GM10248 (cell line): ENCODE measurements at regions not wholly inside any gene's neighbourhood (a gene's known extent, or its start where the extent isn't known, plus 50 kb on each side); places are given as distances from the start of the nearest gene placed in this dataset.

Source experiments
- CTCF ChIA-PET: fragments of 300-600 bp; sonication (Branson Sonifier 250); formaldehyde crosslinking; extraction: SDS; loops from one replicate; lab custom pipeline; 2021; ENCODE audit warnings: antibody characterized with exemption; lab: Yijun Ruan, JAX
- POLR2A ChIA-PET: fragments of 350-650 bp; sonication (Branson Sonifier 250); formaldehyde crosslinking; extraction: SDS; loops from one replicate; lab custom pipeline; 2020; ENCODE audit warnings: antibody characterized with exemption; lab: Yijun Ruan, JAX
- DNase-seq: peaks from one replicate; pipeline ENCODE4 v3.0.0; 2012; ENCODE audit errors: extremely low spot score
- TF ChIP-seq, protein P1 (sequence below): IDR thresholded peaks from 2 replicates; pipeline ENCODE4 v1.5.1; 2012; ENCODE audit warnings: mild to moderate bottlenecking, low read depth; ENCODE audit errors: extremely low read depth, missing control alignments, control extremely low read depth

DNA sequence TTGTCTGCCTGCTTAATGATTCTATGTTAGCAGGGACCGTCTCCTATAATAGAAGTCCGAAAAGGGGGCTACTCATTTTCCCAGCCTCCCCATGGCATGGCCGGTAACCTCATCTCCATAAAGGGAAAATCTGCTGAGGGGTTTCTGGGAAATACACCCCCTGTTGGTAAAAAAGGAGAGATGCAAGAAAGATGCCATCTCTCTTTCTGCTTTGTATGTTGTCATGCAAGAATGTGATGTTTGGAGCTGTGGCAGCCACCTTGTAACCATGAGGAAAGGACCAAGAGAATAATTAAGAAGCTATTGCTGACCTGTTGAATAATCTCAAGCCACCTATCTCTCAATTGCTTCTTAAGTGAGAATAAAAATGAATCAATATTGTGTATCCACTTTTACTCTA lies 94.8 kb upstream of the XYLT1 start:
- ChIA-PET CTCF (interaction anchor here (0.9 to 1.3 kb wide), 3 partner anchors 9 to 13 kb away, joined by 3 to 6 read pairs (median 4); no protein-coding TSS in a partner anchor), POLR2A (no interaction called here)
- TF ChIP-seq, protein P1, sequence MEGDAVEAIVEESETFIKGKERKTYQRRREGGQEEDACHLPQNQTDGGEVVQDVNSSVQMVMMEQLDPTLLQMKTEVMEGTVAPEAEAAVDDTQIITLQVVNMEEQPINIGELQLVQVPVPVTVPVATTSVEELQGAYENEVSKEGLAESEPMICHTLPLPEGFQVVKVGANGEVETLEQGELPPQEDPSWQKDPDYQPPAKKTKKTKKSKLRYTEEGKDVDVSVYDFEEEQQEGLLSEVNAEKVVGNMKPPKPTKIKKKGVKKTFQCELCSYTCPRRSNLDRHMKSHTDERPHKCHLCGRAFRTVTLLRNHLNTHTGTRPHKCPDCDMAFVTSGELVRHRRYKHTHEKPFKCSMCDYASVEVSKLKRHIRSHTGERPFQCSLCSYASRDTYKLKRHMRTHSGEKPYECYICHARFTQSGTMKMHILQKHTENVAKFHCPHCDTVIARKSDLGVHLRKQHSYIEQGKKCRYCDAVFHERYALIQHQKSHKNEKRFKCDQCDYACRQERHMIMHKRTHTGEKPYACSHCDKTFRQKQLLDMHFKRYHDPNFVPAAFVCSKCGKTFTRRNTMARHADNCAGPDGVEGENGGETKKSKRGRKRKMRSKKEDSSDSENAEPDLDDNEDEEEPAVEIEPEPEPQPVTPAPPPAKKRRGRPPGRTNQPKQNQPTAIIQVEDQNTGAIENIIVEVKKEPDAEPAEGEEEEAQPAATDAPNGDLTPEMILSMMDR, result no peak
- DNase-seq, result no peak

DNA sequence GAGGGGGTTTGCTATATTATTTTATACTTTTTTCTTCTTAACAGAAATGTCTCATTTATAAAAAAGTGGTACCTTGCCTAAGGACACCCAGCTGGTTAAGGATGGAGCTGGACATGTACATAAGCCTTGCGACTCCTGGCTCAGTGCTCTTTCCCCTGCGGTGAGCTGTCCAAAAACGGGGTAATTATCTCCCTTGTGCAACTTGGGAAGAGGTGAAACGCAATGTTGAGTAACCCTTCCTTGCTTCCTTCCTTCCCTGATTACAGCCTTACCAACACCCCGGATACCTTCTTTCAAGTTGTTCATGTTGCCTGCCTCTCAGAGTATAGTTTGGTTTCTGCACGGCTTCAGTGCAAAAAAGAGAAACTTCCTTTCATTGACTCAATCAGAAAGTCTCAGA lies 94.1 kb upstream of the XYLT1 start:
- no peak for DNase-seq
- CTCF ChIA-PET, result interaction anchor here (0.9 to 1.3 kb wide), 2 partner anchors 8 to 10 kb away, joined by 3 to 4 read pairs; no protein-coding TSS in a partner anchor
- TF ChIP-seq, protein P1, result no peak
- POLR2A ChIA-PET, result no interaction called here

DNA sequence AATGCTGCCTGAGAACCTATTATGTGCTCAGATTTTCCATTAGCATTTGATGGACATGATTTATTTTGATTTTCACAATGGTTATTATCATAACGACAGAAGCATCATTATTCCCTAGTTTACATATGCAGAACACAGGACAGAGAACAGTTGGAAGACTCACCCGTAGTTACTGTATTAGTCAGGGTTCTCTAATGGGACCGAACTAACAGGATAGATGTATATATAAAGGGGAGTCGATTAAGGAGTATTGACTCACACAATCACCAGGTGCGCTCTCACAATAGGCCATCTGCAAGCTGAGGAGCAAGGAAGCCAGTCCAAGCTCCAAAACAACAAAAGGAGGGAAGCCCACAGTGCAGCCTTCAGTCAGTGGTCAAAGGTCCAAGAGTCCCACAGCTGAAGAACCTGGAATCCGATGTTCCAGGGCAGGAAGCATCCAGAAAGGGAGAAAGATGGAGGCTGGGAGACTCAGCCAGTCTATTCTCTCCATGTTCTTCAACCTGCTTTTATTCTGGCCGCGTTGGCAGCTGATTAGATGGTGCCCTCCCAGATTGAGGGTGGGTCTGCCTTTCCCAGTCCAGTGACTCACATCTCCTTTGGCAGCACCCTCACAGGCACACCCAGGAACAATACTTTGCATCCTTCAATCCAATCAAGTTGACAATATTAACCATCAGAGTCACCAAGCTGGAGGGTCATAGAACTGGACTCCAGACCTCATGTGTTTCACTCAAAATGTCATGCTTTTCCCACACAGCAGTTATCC lies 92.7 kb upstream of the XYLT1 start:
- ChIA-PET CTCF (interaction anchor here (1.3 kb wide), 1 partner anchor 15 kb away, joined by 4 read pairs; no protein-coding TSS in a partner anchor), POLR2A (no interaction called here)
- DNase-seq, result no peak
- TF ChIP-seq, protein P1, result no peak

DNA sequence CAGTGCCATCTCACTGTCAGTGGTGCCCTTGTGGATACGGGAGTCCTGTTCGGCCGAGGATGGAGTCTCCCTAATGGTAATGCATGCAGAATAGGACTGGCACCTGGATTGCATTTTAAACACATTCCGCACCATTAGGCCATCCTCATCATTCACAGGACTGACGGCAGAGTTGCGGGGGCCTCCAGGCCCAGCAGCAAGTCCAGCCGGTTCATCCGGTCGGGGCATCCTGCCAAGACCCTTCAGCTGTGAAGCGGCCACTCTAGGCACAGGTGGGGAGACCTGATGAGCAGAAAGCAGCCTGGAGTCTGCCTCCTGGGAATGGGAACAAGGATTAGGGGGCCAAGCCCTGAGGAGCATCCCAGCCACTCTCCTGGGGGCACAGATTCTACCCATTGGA lies 90.3 kb upstream of the XYLT1 start:
- no peak for DNase-seq
- CTCF ChIA-PET, result interaction anchor here (1.0 to 7.4 kb wide), 2 partner anchors 15 to 18 kb away, joined by 3 to 59 read pairs; no protein-coding TSS in a partner anchor
- POLR2A ChIA-PET, result no interaction called here
- TF ChIP-seq, protein P1, result no peak

DNA sequence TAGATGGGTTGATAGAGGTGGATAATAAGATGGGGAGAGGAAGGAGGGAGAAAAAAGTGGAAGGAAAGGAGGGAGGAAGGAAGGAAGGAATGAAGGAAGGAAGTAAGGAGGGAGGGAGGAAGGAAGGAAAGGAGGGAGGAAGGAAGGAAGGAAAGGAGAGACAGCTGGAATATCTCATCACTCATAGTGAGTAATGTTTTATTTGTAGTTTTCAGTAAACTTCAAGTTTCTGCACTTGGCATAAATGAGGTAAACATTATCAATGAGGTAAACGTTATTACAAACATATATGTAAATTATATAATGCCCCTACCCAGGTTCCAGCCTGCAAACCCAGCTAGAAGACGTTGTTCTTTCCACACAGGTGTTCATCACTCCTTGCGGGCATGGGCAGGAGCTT lies 89.8 kb upstream of the XYLT1 start:
- ChIA-PET CTCF (interaction anchor here (1.0 to 7.4 kb wide), 2 partner anchors 15 to 19 kb away, joined by 3 to 59 read pairs; no protein-coding TSS in a partner anchor), POLR2A (no interaction called here)
- TF ChIP-seq, protein P1, result no peak
- no peak for DNase-seq

DNA sequence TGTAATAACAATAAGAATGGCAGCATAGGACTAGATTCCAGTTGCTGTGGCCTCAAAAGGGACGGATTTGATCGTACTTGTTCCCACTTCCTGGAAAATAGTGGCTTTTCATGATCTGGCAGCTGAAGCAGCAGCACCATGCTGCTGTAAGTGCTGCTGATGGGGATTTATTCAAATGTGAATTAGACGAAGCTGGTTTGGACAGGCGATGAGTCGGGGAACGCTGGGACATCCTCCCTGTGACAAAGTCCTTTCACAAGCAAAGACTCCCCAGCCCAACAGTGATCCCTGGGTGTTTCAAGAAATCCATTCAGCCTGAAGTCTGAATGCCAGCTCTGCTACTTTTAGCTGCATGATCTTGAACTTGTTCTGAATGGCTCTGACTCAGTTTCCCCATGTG lies 88.6 kb upstream of the XYLT1 start:
- DNase-seq, result no peak
- CTCF ChIA-PET, result interaction anchor here (7.4 kb wide), 1 partner anchor 20 kb away, joined by 59 read pairs; no protein-coding TSS in a partner anchor
- POLR2A ChIA-PET, result no interaction called here

More for the DNA sequence above, 88.6 kb upstream of the XYLT1 start:
- TF ChIP-seq, protein P1, result no peak
